Endothelial cell of umbilical vein (primary cell): ENCODE measurements at regions not wholly inside any gene's neighbourhood (a gene's known extent, or its start where the extent isn't known, plus 50 kb on each side); places are given as distances from the start of the nearest gene placed in this dataset.

Experiments used
- BruUV-seq: library from RNA; stranded (reverse); fragments of 400-500 nt; replicated peaks from 2 replicates; lab custom pipeline; 2021; lab: Mats Ljungman, UMichigan
- CTCF ChIA-PET: fragments of 300-600, 350-600 bp; sonication (Branson Sonifier 250); formaldehyde crosslinking; loops from one replicate; lab custom pipeline; 2021; ENCODE audit warnings: antibody characterized with exemption, inconsistent platforms; lab: Charles Lee
- POLR2A ChIA-PET: fragments of 300-600, 350-600 bp; sonication (Branson Sonifier 250); formaldehyde crosslinking; loops from one replicate; lab custom pipeline; 2021; ENCODE audit warnings: antibody characterized with exemption, inconsistent platforms; lab: Charles Lee
- DNase-seq: peaks from one replicate; pipeline ENCODE4 v3.0.0-alpha.2; 2011; ENCODE audit warnings: low read depth, low spot score
- FAIRE-seq: peaks from 2 replicates; lab custom pipeline; 2011; peaks lifted over from hg19 to GRCh38; lab: Jason Lieb, UNC
- H2AFZ ChIP-seq: 2 replicates; pipeline ENCODE4 v1.6.0; 2012; ENCODE audit warnings: low read depth, low read length, control low read depth, inconsistent platforms
- H3K27ac ChIP-seq: 2 replicates; pipeline ENCODE4 v1.5.1; 2011; ENCODE audit warnings: low read depth, mild to moderate bottlenecking, control low read depth, low read length, moderate library complexity; ENCODE audit not compliant: insufficient read depth
- H3K27me3 ChIP-seq, 2 experiments: 2 replicates each; pipeline versions ENCODE4 v1.6.0 to v1.6.1; 2011; ENCODE audit warnings: low read length in 2 of 2, mixed read lengths in 1 of 2; ENCODE audit not compliant: control insufficient read depth in 2 of 2, insufficient read depth in 2 of 2
- H3K36me3 ChIP-seq, 2 experiments: 2 replicates in 1 of 2; 3 replicates in 1 of 2; pipeline ENCODE4 v1.5.1; 2011; ENCODE audit warnings: low read length in 2 of 2, mild to moderate bottlenecking in 1 of 2, moderate library complexity in 1 of 2; ENCODE audit not compliant: control insufficient read depth in 2 of 2, insufficient read depth in 2 of 2; ENCODE audit errors: extremely low read depth in 1 of 2
- H3K4me1 ChIP-seq: 3 replicates; pipeline ENCODE4 v1.5.1; 2011; ENCODE audit warnings: mild to moderate bottlenecking, low read length; ENCODE audit not compliant: control insufficient read depth, insufficient read depth; ENCODE audit errors: extremely low read depth
- H3K4me2 ChIP-seq: 2 replicates; pipeline ENCODE4 v1.6.1; 2011; ENCODE audit warnings: low read length, control low read depth, mixed read lengths; ENCODE audit not compliant: insufficient read depth
- H3K4me3 ChIP-seq, 3 experiments: fragments of 200-600 bp in 1 of 3; sonication (generic), shearing (Covaris generic) in 1 of 3; replicated peaks in 1 of 3; 2 replicates each; pipeline ENCODE4 v1.5.1; 2011 to 2016; ENCODE audit warnings: control low read depth in 3 of 3, low read length in 3 of 3, mild to moderate bottlenecking in 2 of 3, inconsistent platforms in 1 of 3, low read depth in 1 of 3, moderate library complexity in 1 of 3; ENCODE audit not compliant: insufficient read depth in 1 of 3
- H3K79me2 ChIP-seq: 2 replicates; pipeline ENCODE4 v1.6.0; 2012; ENCODE audit warnings: low read length, inconsistent platforms; ENCODE audit not compliant: control insufficient read depth, insufficient read depth
- H3K9ac ChIP-seq: replicated peaks from 2 replicates; pipeline ENCODE3; 2011; ENCODE audit warnings: low read length, control low read depth; ENCODE audit not compliant: insufficient read depth; ENCODE audit errors: extremely low read depth
- H3K9me1 ChIP-seq: replicated peaks from 3 replicates; pipeline ENCODE4 v1.6.0; 2011; ENCODE audit warnings: mild to moderate bottlenecking, low read length; ENCODE audit not compliant: control insufficient read depth, insufficient read depth; ENCODE audit errors: extremely low read depth
- H3K9me3 ChIP-seq: replicated peaks from 2 replicates; pipeline ENCODE4 v1.5.1; 2012; ENCODE audit warnings: low read length, inconsistent platforms; ENCODE audit not compliant: control insufficient read depth, insufficient read depth
- H4K20me1 ChIP-seq: replicated peaks from 2 replicates; pipeline ENCODE3; 2011; ENCODE audit warnings: mild to moderate bottlenecking, low read length; ENCODE audit not compliant: control insufficient read depth, insufficient read depth; ENCODE audit errors: extremely low read depth
- EZH2 ChIP-seq: IDR thresholded peaks from 2 replicates; pipeline ENCODE4 v1.6.1; 2012; ENCODE audit warnings: borderline replicate concordance, low read depth, mild to moderate bottlenecking, moderate library complexity, low read length, inconsistent platforms; ENCODE audit not compliant: severe bottlenecking
- FOS ChIP-seq: IDR thresholded peaks from 2 replicates; pipeline ENCODE4 v1.6.1; 2011; ENCODE audit warnings: mild to moderate bottlenecking, low read length, moderate library complexity, borderline replicate concordance; ENCODE audit not compliant: insufficient read depth
- GATA2 ChIP-seq: IDR thresholded peaks from 2 replicates; pipeline ENCODE4 v1.7.0; 2011; ENCODE audit warnings: low read depth, mild to moderate bottlenecking, moderate library complexity, mixed read lengths, low read length; ENCODE audit not compliant: insufficient read length, insufficient read depth
- JUN ChIP-seq: IDR thresholded peaks from 2 replicates; pipeline ENCODE4 v1.6.1; 2011; ENCODE audit warnings: borderline replicate concordance, low read depth; ENCODE audit not compliant: insufficient read length, insufficient read depth
- MAX ChIP-seq: IDR thresholded peaks from 2 replicates; pipeline ENCODE4 v1.6.1; 2011; ENCODE audit not compliant: insufficient read depth, insufficient read length
- MYC ChIP-seq: IDR thresholded peaks from one replicate; pipeline ENCODE4 v1.6.1; 2011; ENCODE audit warnings: mild to moderate bottlenecking, low read depth, low read length
- POLR2A ChIP-seq: IDR thresholded peaks from 2 replicates; pipeline ENCODE4 v1.6.1; 2012; ENCODE audit warnings: low read depth, mild to moderate bottlenecking, control low read depth, low read length
- POLR2AphosphoS5 ChIP-seq: IDR thresholded peaks from 2 replicates; pipeline ENCODE4 v1.6.1; 2012; ENCODE audit warnings: low read depth, mild to moderate bottlenecking, control low read depth, low read length, moderate library complexity; ENCODE audit not compliant: insufficient read depth
- dilution Hi-C: fragments of 300-500 bp; cut with MboI; formaldehyde crosslinking; loops from one replicate; pipeline ENCODE4 v1.15.0; 2019; ENCODE audit warnings: low sequenced_read_pairs; ENCODE audit not compliant: extremely low pct_ligation_motif_present
- intact Hi-C: fragments of 100-400 bp; cut with micrococcal nuclease; formaldehyde crosslinking; loops from one replicate; pipeline ENCODE4 v1.10.0; 2022
- TF ChIP-seq, protein P1 (sequence below), 2 donors: IDR thresholded peaks; 1 replicate in 1 of 2; 2 replicates in 1 of 2; pipeline ENCODE4 v1.5.1; 2011; ENCODE audit warnings: low read length in 2 of 2, mild to moderate bottlenecking in 2 of 2, moderate library complexity in 2 of 2, control low read depth in 1 of 2, inconsistent platforms in 1 of 2, low read depth in 1 of 2; ENCODE audit not compliant: insufficient read depth in 1 of 2; ENCODE audit errors: extremely low read depth in 1 of 2

GRCh38 chr1:55584526-55585401 is 369.6 kb upstream of the USP24 start:
- POLR2A ChIA-PET, result no interaction called here
- Histone ChIP-seq H3K36me3 (no peaks in the 10 kb centered on the region), H3K27ac (no peak overlapping the region), H3K9me1 (no peaks in the 10 kb centered on the region), H3K4me1 (no peaks in the 10 kb centered on the region), H4K20me1 (no peaks in the 10 kb centered on the region), H3K79me2 (no peaks in the 10 kb centered on the region), H3K27me3 (no peaks in the 10 kb centered on the region), H3K4me2 (no peak overlapping the region), H3K4me3 (no peak overlapping the region), H3K9me3 (no peaks in the 10 kb centered on the region), H2AFZ (no peak overlapping the region), H3K9ac (no peak overlapping the region)
- no peak for FAIRE-seq
- intact Hi-C loops (no loop called here), dilution Hi-C loops (no loop called here)
- BruUV-seq, result no TSS peak
- peak; percentile 14 for DNase-seq
- no peak for TF ChIP-seq POLR2AphosphoS5
- TF ChIP-seq JUN, result no peak
- no peak for TF ChIP-seq POLR2A
- TF ChIP-seq MAX, result no peak
- TF ChIP-seq MYC, result no peak
- TF ChIP-seq, protein P1, sequence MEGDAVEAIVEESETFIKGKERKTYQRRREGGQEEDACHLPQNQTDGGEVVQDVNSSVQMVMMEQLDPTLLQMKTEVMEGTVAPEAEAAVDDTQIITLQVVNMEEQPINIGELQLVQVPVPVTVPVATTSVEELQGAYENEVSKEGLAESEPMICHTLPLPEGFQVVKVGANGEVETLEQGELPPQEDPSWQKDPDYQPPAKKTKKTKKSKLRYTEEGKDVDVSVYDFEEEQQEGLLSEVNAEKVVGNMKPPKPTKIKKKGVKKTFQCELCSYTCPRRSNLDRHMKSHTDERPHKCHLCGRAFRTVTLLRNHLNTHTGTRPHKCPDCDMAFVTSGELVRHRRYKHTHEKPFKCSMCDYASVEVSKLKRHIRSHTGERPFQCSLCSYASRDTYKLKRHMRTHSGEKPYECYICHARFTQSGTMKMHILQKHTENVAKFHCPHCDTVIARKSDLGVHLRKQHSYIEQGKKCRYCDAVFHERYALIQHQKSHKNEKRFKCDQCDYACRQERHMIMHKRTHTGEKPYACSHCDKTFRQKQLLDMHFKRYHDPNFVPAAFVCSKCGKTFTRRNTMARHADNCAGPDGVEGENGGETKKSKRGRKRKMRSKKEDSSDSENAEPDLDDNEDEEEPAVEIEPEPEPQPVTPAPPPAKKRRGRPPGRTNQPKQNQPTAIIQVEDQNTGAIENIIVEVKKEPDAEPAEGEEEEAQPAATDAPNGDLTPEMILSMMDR (IDR thresholded peaks at IDR 0.05; ENCODE audit: extremely low read depth in 1 of 2, insufficient read depth in 1 of 2, low read depth in 1 of 2, low read length in 2 of 2), result no peak
- TF ChIP-seq FOS, result no peak
- TF ChIP-seq GATA2, result no peak
- TF ChIP-seq EZH2, result no peak
- CTCF ChIA-PET, result interaction anchor here (1.1 to 1.2 kb wide), 3 partner anchors 18 to 1000 kb away, joined by 3 to 4 read pairs (median 4); no protein-coding TSS in a partner anchor
